ENCODE measurements at regions not wholly inside any gene's neighbourhood (a gene's known extent, or its start where the extent isn't known, plus 50 kb on each side); places are given as distances from the start of the nearest gene placed in this dataset.

DNA sequence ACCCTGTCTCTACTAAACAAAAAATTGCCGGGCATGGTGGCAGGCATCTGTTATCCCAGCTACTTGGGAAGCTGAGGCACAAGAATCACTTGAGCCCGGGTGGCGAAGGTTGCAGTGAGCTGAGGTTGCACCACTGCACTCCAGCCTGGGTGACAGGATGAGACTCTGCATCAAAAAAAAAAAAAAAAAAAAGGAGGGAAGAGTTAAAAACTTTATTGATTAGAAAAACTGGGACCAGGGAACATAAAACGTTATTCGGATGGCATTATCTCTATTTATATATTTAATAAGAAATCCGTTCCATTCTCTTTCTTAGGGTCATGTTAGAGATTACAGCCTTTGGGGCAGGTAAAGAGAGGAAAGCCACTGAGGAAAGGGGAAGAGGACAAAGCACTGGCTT is 197.5 kb downstream of the BCR start:
- TF ChIP-seq, protein P1, sequence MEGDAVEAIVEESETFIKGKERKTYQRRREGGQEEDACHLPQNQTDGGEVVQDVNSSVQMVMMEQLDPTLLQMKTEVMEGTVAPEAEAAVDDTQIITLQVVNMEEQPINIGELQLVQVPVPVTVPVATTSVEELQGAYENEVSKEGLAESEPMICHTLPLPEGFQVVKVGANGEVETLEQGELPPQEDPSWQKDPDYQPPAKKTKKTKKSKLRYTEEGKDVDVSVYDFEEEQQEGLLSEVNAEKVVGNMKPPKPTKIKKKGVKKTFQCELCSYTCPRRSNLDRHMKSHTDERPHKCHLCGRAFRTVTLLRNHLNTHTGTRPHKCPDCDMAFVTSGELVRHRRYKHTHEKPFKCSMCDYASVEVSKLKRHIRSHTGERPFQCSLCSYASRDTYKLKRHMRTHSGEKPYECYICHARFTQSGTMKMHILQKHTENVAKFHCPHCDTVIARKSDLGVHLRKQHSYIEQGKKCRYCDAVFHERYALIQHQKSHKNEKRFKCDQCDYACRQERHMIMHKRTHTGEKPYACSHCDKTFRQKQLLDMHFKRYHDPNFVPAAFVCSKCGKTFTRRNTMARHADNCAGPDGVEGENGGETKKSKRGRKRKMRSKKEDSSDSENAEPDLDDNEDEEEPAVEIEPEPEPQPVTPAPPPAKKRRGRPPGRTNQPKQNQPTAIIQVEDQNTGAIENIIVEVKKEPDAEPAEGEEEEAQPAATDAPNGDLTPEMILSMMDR (IDR thresholded peaks at IDR 0.05) = no peak
- TF ChIP-seq POLR2AphosphoS5 (IDR thresholded peaks at IDR 0.05) = no peak
- no peak for TF ChIP-seq POLR2A (IDR thresholded peaks at IDR 0.05)
- TF ChIP-seq EP300 (IDR thresholded peaks at IDR 0.05) = no peak

Measured in stomach (tissue), 4 donors.